ENCODE measurements at regions not wholly inside any gene's neighbourhood (a gene's known extent, or its start where the extent isn't known, plus 50 kb on each side); places are given as distances from the start of the nearest gene placed in this dataset.
A peak's percentile ranks its signal among the peaks of the same experiment; 100 is the strongest.
"Not testable (repeated sequence)": the region's sequence is repeated elsewhere in the genome, so short reads cannot be mapped to it uniquely, and the experiment has no call there.

DNA sequence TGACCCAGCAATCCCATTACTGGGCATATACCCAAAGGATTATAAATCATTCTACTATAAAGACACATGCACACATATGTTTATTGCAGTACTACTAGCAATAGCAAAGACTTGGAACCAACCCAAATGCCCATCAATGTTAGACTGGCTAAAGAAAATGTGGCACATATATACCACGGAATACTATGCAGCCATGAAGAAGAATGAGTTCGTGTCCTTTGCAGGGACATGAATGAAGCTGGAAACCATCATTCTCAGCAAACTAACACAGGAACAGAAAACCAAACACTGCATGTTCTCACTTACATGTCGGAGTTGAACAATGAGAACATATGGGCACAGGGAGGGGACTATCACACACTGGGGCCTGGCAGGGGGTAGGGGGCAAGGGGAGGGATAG lies 183.0 kb downstream of the HACE1 start:
- H3K36me3 ChIP-seq (ENCODE audit: insufficient read depth, low read length); H4K20me1 ChIP-seq (ENCODE audit: insufficient read depth, low read length); H3K79me2 ChIP-seq (ENCODE audit: insufficient read depth, low read length); H3K9me2 ChIP-seq (ENCODE audit: low read depth, low read length); H3F3A ChIP-seq (ENCODE audit: insufficient read depth, low read length); H3K4me3 ChIP-seq (ENCODE audit: low read depth, low read length, poor library complexity, severe bottlenecking); H3K9me3 ChIP-seq (ENCODE audit: low read length); H3K4me1 ChIP-seq (ENCODE audit: insufficient read depth, low read length, severe bottlenecking); H3K4me2 ChIP-seq (ENCODE audit: low read length); H3K27ac ChIP-seq (ENCODE audit: low read depth, low read length, poor library complexity, severe bottlenecking); H3K9ac ChIP-seq (ENCODE audit: low read length); H3K27me3 ChIP-seq (ENCODE audit: insufficient read depth, low read length); H2AFZ ChIP-seq (ENCODE audit: low read length): not testable (repeated sequence)

DNA sequence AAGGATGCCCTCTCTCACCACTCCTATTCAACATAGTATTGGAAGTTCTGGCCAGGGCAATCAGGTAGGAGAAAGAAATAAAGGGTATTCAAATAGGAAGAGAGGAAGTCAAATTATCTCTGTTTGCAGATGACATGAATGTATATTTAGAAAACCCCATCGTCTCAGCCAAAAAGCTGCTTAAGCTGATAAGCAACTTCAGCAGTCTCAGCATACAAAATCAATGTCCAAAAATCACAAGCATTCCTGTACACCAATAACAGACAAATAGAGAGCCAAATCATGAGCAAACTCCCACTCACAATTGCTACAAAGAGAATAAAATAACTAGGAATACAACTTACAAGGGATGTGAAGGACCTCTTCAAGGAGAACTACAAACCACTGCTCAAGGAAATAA lies 184.6 kb downstream of the HACE1 start:
- not testable (repeated sequence) for H3K27me3 ChIP-seq (ENCODE audit: insufficient read depth, low read length); H3K27ac ChIP-seq (ENCODE audit: low read depth, low read length, poor library complexity, severe bottlenecking); H3K9me3 ChIP-seq (ENCODE audit: low read length); H3K9ac ChIP-seq (ENCODE audit: low read length); H3F3A ChIP-seq (ENCODE audit: insufficient read depth, low read length); H3K4me2 ChIP-seq (ENCODE audit: low read length); H3K4me1 ChIP-seq (ENCODE audit: insufficient read depth, low read length, severe bottlenecking); H3K36me3 ChIP-seq (ENCODE audit: insufficient read depth, low read length); H4K20me1 ChIP-seq (ENCODE audit: insufficient read depth, low read length); H3K9me2 ChIP-seq (ENCODE audit: low read depth, low read length); H2AFZ ChIP-seq (ENCODE audit: low read length); H3K4me3 ChIP-seq (ENCODE audit: low read depth, low read length, poor library complexity, severe bottlenecking); H3K79me2 ChIP-seq (ENCODE audit: insufficient read depth, low read length)

- H3K9ac ChIP-seq (ENCODE audit: low read length); H3K4me1 ChIP-seq (ENCODE audit: insufficient read depth, low read length, severe bottlenecking); H3K4me2 ChIP-seq (ENCODE audit: low read length); H3K27me3 ChIP-seq (ENCODE audit: insufficient read depth, low read length); H2AFZ ChIP-seq (ENCODE audit: low read length); H3K9me2 ChIP-seq (ENCODE audit: low read depth, low read length); H3K79me2 ChIP-seq (ENCODE audit: insufficient read depth, low read length); H3K27ac ChIP-seq (ENCODE audit: low read depth, low read length, poor library complexity, severe bottlenecking); H3K36me3 ChIP-seq (ENCODE audit: insufficient read depth, low read length); H3K4me3 ChIP-seq (ENCODE audit: low read depth, low read length, poor library complexity, severe bottlenecking); H4K20me1 ChIP-seq (ENCODE audit: insufficient read depth, low read length); H3F3A ChIP-seq (ENCODE audit: insufficient read depth, low read length); H3K9me3 ChIP-seq (ENCODE audit: low read length): not testable (repeated sequence)
Observed at GRCh38 chr6:104673078-104673477, 186.6 kb downstream of the HACE1 start.

DNA sequence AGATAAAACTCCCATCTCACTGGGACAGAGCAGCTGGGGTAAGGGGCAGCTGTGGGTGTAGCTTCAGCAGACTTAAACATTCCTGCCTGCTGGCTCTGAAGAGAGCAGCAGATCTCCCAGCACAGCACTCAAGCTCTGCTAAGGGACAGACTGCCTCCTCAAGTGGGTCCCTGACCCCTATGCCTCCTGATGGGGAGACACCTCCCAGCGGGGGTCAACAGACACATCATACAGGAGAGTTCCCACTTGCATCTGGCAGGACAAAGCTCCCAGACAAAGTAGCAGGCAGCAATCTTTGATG lies 188.2 kb downstream of the HACE1 start:
- H3F3A ChIP-seq (ENCODE audit: insufficient read depth, low read length); H3K36me3 ChIP-seq (ENCODE audit: insufficient read depth, low read length); H4K20me1 ChIP-seq (ENCODE audit: insufficient read depth, low read length); H3K4me1 ChIP-seq (ENCODE audit: insufficient read depth, low read length, severe bottlenecking); H3K4me3 ChIP-seq (ENCODE audit: low read depth, low read length, poor library complexity, severe bottlenecking); H3K27me3 ChIP-seq (ENCODE audit: insufficient read depth, low read length); H3K9me2 ChIP-seq (ENCODE audit: low read depth, low read length); H3K4me2 ChIP-seq (ENCODE audit: low read length); H2AFZ ChIP-seq (ENCODE audit: low read length); H3K27ac ChIP-seq (ENCODE audit: low read depth, low read length, poor library complexity, severe bottlenecking); H3K79me2 ChIP-seq (ENCODE audit: insufficient read depth, low read length); H3K9me3 ChIP-seq (ENCODE audit: low read length); H3K9ac ChIP-seq (ENCODE audit: low read length): not testable (repeated sequence)

- H3K9me3 ChIP-seq (ENCODE audit: low read length); H3K27ac ChIP-seq (ENCODE audit: low read depth, low read length, poor library complexity, severe bottlenecking); H3K79me2 ChIP-seq (ENCODE audit: insufficient read depth, low read length); H3K9ac ChIP-seq (ENCODE audit: low read length); H4K20me1 ChIP-seq (ENCODE audit: insufficient read depth, low read length); H3K4me1 ChIP-seq (ENCODE audit: insufficient read depth, low read length, severe bottlenecking); H3K27me3 ChIP-seq (ENCODE audit: insufficient read depth, low read length); H3K9me2 ChIP-seq (ENCODE audit: low read depth, low read length); H3K4me3 ChIP-seq (ENCODE audit: low read depth, low read length, poor library complexity, severe bottlenecking); H3K36me3 ChIP-seq (ENCODE audit: insufficient read depth, low read length); H3F3A ChIP-seq (ENCODE audit: insufficient read depth, low read length); H2AFZ ChIP-seq (ENCODE audit: low read length): not testable (repeated sequence)
- peak overlapping the region; percentile 34; the same call in 1 of the 2 replicates for H3K4me2 ChIP-seq (ENCODE audit: low read length)
Observed at GRCh38 chr6:104670834-104671590, 188.7 kb downstream of the HACE1 start.

All from OCI-LY1 (cell line).